Mesothelial cell of epicardium (in vitro differentiated cells): ENCODE measurements at regions not wholly inside any gene's neighbourhood (a gene's known extent, or its start where the extent isn't known, plus 50 kb on each side); places are given as distances from the start of the nearest gene placed in this dataset.

Experiments
- DNase-seq, 2 experiments: peaks; one replicate each; pipeline ENCODE4 v3.0.0; 2021; ENCODE audit warnings: low spot score in 2 of 2; ENCODE audit not compliant: unreplicated experiment in 2 of 2
- H3K27ac Mint-ChIP-seq: 2 replicates; pipeline ENCODE4 v1.8.0; 2021; ENCODE audit warnings: mixed read lengths
- H3K27me3 Mint-ChIP-seq: 2 replicates; pipeline ENCODE4 v1.8.0; 2021; ENCODE audit warnings: low read depth, mixed read lengths
- H3K36me3 Mint-ChIP-seq: 2 replicates; pipeline ENCODE4 v1.8.0; 2021; ENCODE audit warnings: mixed read lengths
- H3K4me1 Mint-ChIP-seq: 2 replicates; pipeline ENCODE4 v1.8.0; 2021; ENCODE audit warnings: mixed read lengths
- H3K4me3 Mint-ChIP-seq: 2 replicates; pipeline ENCODE4 v1.8.0; 2021; ENCODE audit warnings: mild to moderate bottlenecking, moderate library complexity, mixed read lengths
- H3K9me3 Mint-ChIP-seq: 2 replicates; pipeline ENCODE4 v1.8.0; 2021; ENCODE audit warnings: mixed read lengths
- CTCF ChIP-seq: fragments of 200-600 bp; sonication (generic); IDR thresholded peaks from one replicate; pipeline ENCODE4 v1.5.0; 2021; ENCODE audit warnings: antibody characterized with exemption; ENCODE audit not compliant: unreplicated experiment

GRCh38 chr3:177751770-177752169, 554.5 kb upstream of the TBL1XR1 start:
- Mint-ChIP-seq H3K4me3 (no peak overlapping the region), H3K27ac (no peak overlapping the region), H3K9me3 (peaks cover 2% of the 10 kb centered on the region), H3K27me3 (no peaks in the 10 kb centered on the region), H3K4me1 (peaks cover 18% of the 10 kb centered on the region), H3K36me3 (no peaks in the 10 kb centered on the region)
- no peak for TF ChIP-seq CTCF
- DNase-seq = no peak

GRCh38 chr3:177752831-177753230, 555.5 kb upstream of the TBL1XR1 start:
- Mint-ChIP-seq H3K4me1 (peaks cover 11% of the 10 kb centered on the region), H3K27ac (no peak overlapping the region), H3K4me3 (no peak overlapping the region), H3K27me3 (no peaks in the 10 kb centered on the region), H3K36me3 (no peaks in the 10 kb centered on the region), H3K9me3 (peaks cover 3% of the 10 kb centered on the region)
- no peak for DNase-seq
- no peak for TF ChIP-seq CTCF

GRCh38 chr3:177753451-177754155, 556.3 kb upstream of the TBL1XR1 start:
- no peak for TF ChIP-seq CTCF

GRCh38 chr3:177754508-177754921, 557.2 kb upstream of the TBL1XR1 start:
- no peak for TF ChIP-seq CTCF
- H3K4me1 Mint-ChIP-seq = peaks cover 11% of the 10 kb centered on the region
- H3K27ac Mint-ChIP-seq = no peak overlapping the region
- H3K9me3 Mint-ChIP-seq = peaks cover 3% of the 10 kb centered on the region
- no peak overlapping the region for H3K4me3 Mint-ChIP-seq
- DNase-seq = no peak
- no peaks in the 10 kb centered on the region for H3K36me3 Mint-ChIP-seq
- H3K27me3 Mint-ChIP-seq = no peaks in the 10 kb centered on the region

More at GRCh38 chr3:177753451-177754155, 556.3 kb upstream of the TBL1XR1 start:
- Mint-ChIP-seq H3K36me3 (no peaks in the 10 kb centered on the region), H3K4me3 (no peak overlapping the region), H3K4me1 (peaks cover 11% of the 10 kb centered on the region), H3K27me3 (no peaks in the 10 kb centered on the region), H3K9me3 (peaks cover 3% of the 10 kb centered on the region), H3K27ac (no peak overlapping the region)
- DNase-seq = no peak

- no peak for DNase-seq
- Mint-ChIP-seq H3K4me1 (peaks cover 13% of the 10 kb centered on the region), H3K27me3 (no peaks in the 10 kb centered on the region), H3K36me3 (peaks cover 3% of the 10 kb centered on the region), H3K4me3 (no peak overlapping the region), H3K9me3 (peaks cover 8% of the 10 kb centered on the region), H3K27ac (no peak overlapping the region)
- TF ChIP-seq CTCF = no peak
Observed at GRCh38 chr3:177758126-177758525, 560.8 kb upstream of the TBL1XR1 start.
